K562 (cell line): ENCODE measurements at regions not wholly inside any gene's neighbourhood (a gene's known extent, or its start where the extent isn't known, plus 50 kb on each side); places are given as distances from the start of the nearest gene placed in this dataset.

Experiments
- ATAC-seq: fragments of 200-7000 bp; cut with Tn5 transposase; 3 replicates; pipeline ENCODE4 v1.9.1; 2020; ENCODE audit warnings: moderate library complexity
- BruUV-seq: library from RNA; stranded (reverse); fragments of 400-500 nt; replicated peaks from 2 replicates; lab custom pipeline; 2021; lab: Mats Ljungman, UMichigan
- CTCF ChIA-PET: fragments of 300-600 bp; formaldehyde crosslinking; extraction: SDS; loops from one replicate; lab custom pipeline; 2021; ENCODE audit warnings: low intra/inter-chr PET ratio; lab: Yijun Ruan, JAX
- POLR2A ChIA-PET: fragments of 300-600, 350-650 bp; sonication (Branson Sonifier 250); formaldehyde crosslinking; extraction: SDS; loops from one replicate; lab custom pipeline; 2021; ENCODE audit warnings: antibody characterized with exemption, inconsistent platforms; lab: Yijun Ruan, JAX
- DNase-seq, 4 experiments: peaks; one replicate each; pipeline versions ENCODE4 v3.0.0 to v3.0.0-alpha.2; 2011 to 2018; ENCODE audit warnings: low spot score in 3 of 4, mixed read lengths in 3 of 4; ENCODE audit errors: extremely low read depth in 1 of 4
- FAIRE-seq: peaks from 2 replicates; lab custom pipeline; 2011; peaks lifted over from hg19 to GRCh38; lab: Jason Lieb, UNC
- H2AFZ ChIP-seq: 2 replicates; pipeline ENCODE4 v1.6.0; 2011; ENCODE audit warnings: low read depth, low read length, control low read depth, inconsistent platforms
- H3K27ac ChIP-seq: fragments of 200-600 bp; 3 replicates; pipeline ENCODE4 v1.8.0; 2011; ENCODE audit warnings: low read depth, mild to moderate bottlenecking, control low read depth, inconsistent platforms, low read length, moderate library complexity, mixed read lengths; ENCODE audit errors: extremely low read depth
- H3K27me3 ChIP-seq, 2 experiments: fragments of 300-600 bp in 1 of 2; 2 replicates in 1 of 2; 3 replicates in 1 of 2; pipeline versions ENCODE4 v1.6.0 to v1.8.0; 2011; ENCODE audit warnings: inconsistent platforms in 2 of 2, low read length in 2 of 2, mild to moderate bottlenecking in 1 of 2, mixed read lengths in 1 of 2, moderate library complexity in 1 of 2; ENCODE audit not compliant: control insufficient read depth in 2 of 2, insufficient read depth in 2 of 2
- H3K36me3 ChIP-seq: fragments of 300-600 bp; 3 replicates; pipeline ENCODE4 v1.8.0; 2011; ENCODE audit warnings: mild to moderate bottlenecking, low read length, inconsistent platforms; ENCODE audit not compliant: control insufficient read depth, insufficient read depth
- H3K4me1 ChIP-seq, 2 experiments: fragments of 200-600 bp in 1 of 2; replicated peaks in 1 of 2; 2 replicates in 1 of 2; 3 replicates in 1 of 2; pipeline versions ENCODE4 v1.5.1 to v1.8.0; 2011; ENCODE audit warnings: inconsistent platforms in 2 of 2, low read length in 2 of 2, mild to moderate bottlenecking in 1 of 2, mixed read lengths in 1 of 2, moderate library complexity in 1 of 2; ENCODE audit not compliant: control insufficient read depth in 2 of 2, insufficient read depth in 2 of 2
- H3K4me2 ChIP-seq: 2 replicates; pipeline ENCODE4 v1.6.1; 2011; ENCODE audit warnings: low read length, control low read depth, inconsistent platforms, mixed read lengths; ENCODE audit not compliant: insufficient read depth
- H3K4me3 ChIP-seq: fragments of 200-600 bp; sonication (generic), shearing (Covaris generic); 2 replicates; pipeline ENCODE4 v1.5.1; 2016; ENCODE audit warnings: control low read depth, inconsistent platforms
- H3K79me2 ChIP-seq: fragments of 200-600 bp; 3 replicates; pipeline ENCODE4 v1.8.0; 2011; ENCODE audit warnings: low read length, inconsistent platforms; ENCODE audit not compliant: control insufficient read depth, insufficient read depth
- H3K9ac ChIP-seq, 2 experiments: 2 replicates each; pipeline versions ENCODE4 v1.6.0 to v1.6.1; 2011; ENCODE audit warnings: low read depth in 2 of 2, low read length in 2 of 2, control low read depth in 1 of 2, inconsistent platforms in 1 of 2, mild to moderate bottlenecking in 1 of 2, mixed read lengths in 1 of 2; ENCODE audit not compliant: insufficient read depth in 1 of 2
- H3K9me1 ChIP-seq: one replicate; pipeline ENCODE4 v1.6.0; 2011; ENCODE audit warnings: inconsistent platforms, mild to moderate bottlenecking, low read length, moderate library complexity; ENCODE audit not compliant: control insufficient read depth, insufficient read depth
- H3K9me3 ChIP-seq: replicated peaks from 2 replicates; pipeline ENCODE4 v1.5.1; 2011; ENCODE audit warnings: low read depth, low read length, inconsistent platforms; ENCODE audit not compliant: control insufficient read depth, insufficient read depth
- H4K20me1 ChIP-seq: replicated peaks from 2 replicates; pipeline ENCODE4 v1.6.1; 2011; ENCODE audit warnings: low read length, inconsistent platforms, mixed read lengths; ENCODE audit not compliant: control insufficient read depth, insufficient read depth
- BCL6 ChIP-seq: fragments of 250-450 bp; sonication (Bioruptor Pico); IDR thresholded peaks from 2 replicates; pipeline ENCODE4 v1.4.0; 2020
- FOXJ3 ChIP-seq: sonication (generic); formaldehyde crosslinking; IDR thresholded peaks from 2 replicates; pipeline ENCODE4 v1.4.0; 2020; ENCODE audit warnings: mild to moderate bottlenecking, missing genetic modification reagents
- FOXK1 ChIP-seq: sonication (generic); formaldehyde crosslinking; IDR thresholded peaks from 2 replicates; pipeline ENCODE4 v1.8.0; 2022; ENCODE audit warnings: missing genetic modification reagents, mild to moderate bottlenecking, borderline replicate concordance
- KLF10 ChIP-seq: fragments of 250-450 bp; sonication (Bioruptor Pico); IDR thresholded peaks from 2 replicates; pipeline ENCODE4 v1.6.1; 2021; ENCODE audit warnings: matching md5 sums
- NRF1 ChIP-seq, 2 experiments: fragments of 450-650 bp; IDR thresholded peaks in 1 of 2; conservative IDR thresholded peaks in 1 of 2; 2 replicates each; pipeline ENCODE4 v1.6.1; 2014; ENCODE audit warnings: mild to moderate bottlenecking in 2 of 2
- PTTG1 ChIP-seq: fragments of 450-650 bp; IDR thresholded peaks from 2 replicates; pipeline ENCODE4 v1.6.1; 2016; ENCODE audit warnings: low read depth, mild to moderate bottlenecking, missing genetic modification characterization, missing compliant biosample characterization
- SMARCA5 ChIP-seq: fragments of 450-650 bp; IDR thresholded peaks from 2 replicates; pipeline ENCODE4 v1.6.1; 2016
- SMARCE1 ChIP-seq: fragments of 450-650 bp; IDR thresholded peaks from 2 replicates; pipeline ENCODE4 v1.7.1; 2016; ENCODE audit warnings: mild to moderate bottlenecking
- SNIP1 ChIP-seq: fragments of 450-650 bp; IDR thresholded peaks from 2 replicates; pipeline ENCODE4 v1.7.1; 2017; ENCODE audit warnings: low read depth, mild to moderate bottlenecking
- SNRNP70 ChIP-seq: fragments of 200-400 bp; formaldehyde crosslinking; optimal IDR thresholded peaks from 2 replicates; pipeline ENCODE3; 2017; ENCODE audit warnings: low read depth, low read length
- SP2 ChIP-seq: IDR thresholded peaks from 2 replicates; pipeline ENCODE4 v1.6.1; 2011; ENCODE audit warnings: mild to moderate bottlenecking, low read depth, low read length, moderate library complexity; ENCODE audit not compliant: poor library complexity, severe bottlenecking; ENCODE audit errors: extremely low read depth
- ZBTB7A ChIP-seq: IDR thresholded peaks from 2 replicates; pipeline ENCODE4 v1.6.1; 2011; ENCODE audit warnings: low read depth, mild to moderate bottlenecking, low read length, moderate library complexity, borderline replicate concordance; ENCODE audit not compliant: control insufficient read depth
- ZNF134 ChIP-seq: fragments of 250-450 bp; sonication (Bioruptor Pico); conservative IDR thresholded peaks from 2 replicates; pipeline ENCODE4 v1.4.0; 2020
- ZNF408 ChIP-seq: fragments of 250-450 bp; sonication (Bioruptor Pico); IDR thresholded peaks from 2 replicates; pipeline ENCODE4 v1.4.0; 2020; ENCODE audit warnings: low read depth, mild to moderate bottlenecking, moderate library complexity
- WGBS: fragments of 100-300 bp; shearing (Covaris generic); methylation state at CpG from one replicate; pipeline ENCODE4 v1.1.6; 2016; ENCODE audit warnings: low coverage, mixed read lengths; ENCODE audit not compliant: insufficient coverage; ENCODE audit errors: missing lambda C conversion rate; 5-methylcytosine and 5-hydroxymethylcytosine counted together
- in situ Hi-C: fragments of 300-500 bp; cut with MboI; formaldehyde crosslinking; loops from 4 replicates; pipeline ENCODE4 v1.15.0; 2018; ENCODE audit warnings: inconsistent platforms, mixed read lengths
- intact Hi-C: fragments of 100-400 bp; cut with micrococcal nuclease; formaldehyde crosslinking; loops from 2 replicates; pipeline ENCODE4 v1.14.2; 2022
- TF ChIP-seq, protein P1 (sequence below): sonication (generic); formaldehyde crosslinking; IDR thresholded peaks from 2 replicates; pipeline ENCODE4 v1.8.1; 2023; ENCODE audit warnings: missing genetic modification reagents, mild to moderate bottlenecking, borderline replicate concordance
- TF ChIP-seq, protein P2 (sequence below): fragments of 450-650 bp; IDR thresholded peaks from 2 replicates; pipeline ENCODE4 v1.6.1; 2016; ENCODE audit warnings: borderline replicate concordance

DNA sequence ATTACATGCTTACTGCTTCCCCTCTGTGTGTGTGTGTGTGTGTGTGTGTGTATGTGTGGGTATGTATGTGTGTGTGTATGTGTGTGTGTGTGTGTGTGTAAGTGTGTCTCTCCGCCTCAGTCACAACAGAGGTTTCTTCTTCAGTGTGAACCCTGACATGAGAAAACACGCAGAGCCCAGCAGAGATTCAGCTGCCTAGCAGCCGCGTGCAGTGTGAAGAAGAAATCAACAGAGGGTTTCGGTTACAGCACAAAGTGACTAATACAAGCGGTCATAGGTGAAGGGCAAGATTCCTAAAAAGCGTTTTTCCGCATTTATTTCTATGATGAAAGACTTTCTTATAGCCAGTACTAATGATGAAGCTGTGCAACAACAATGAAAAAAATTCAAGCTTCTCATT, 55.3 kb upstream of the ZFP42 start:
- no peak overlapping the region for H3K4me2 ChIP-seq
- no peaks in the 10 kb centered on the region for H3K36me3 ChIP-seq
- ChIA-PET CTCF (no interaction called here), POLR2A (no interaction called here)
- H2AFZ ChIP-seq = no peak overlapping the region
- no peaks in the 10 kb centered on the region for H3K9me3 ChIP-seq
- no peak overlapping the region for H3K4me3 ChIP-seq
- no peaks in the 10 kb centered on the region for H3K79me2 ChIP-seq
- BruUV-seq = no TSS peak
- DNase-seq (no peak), ATAC-seq (no peak), FAIRE-seq (no peak)
- H3K27me3 ChIP-seq = no peaks in the 10 kb centered on the region; a peak in 1 of 5 replicates
- no peaks in the 10 kb centered on the region for H3K4me1 ChIP-seq
- intact Hi-C loops = no loop called here
- in situ Hi-C loops = no loop called here
- TF ChIP-seq ZNF408 (CRISPR knock-in tag) = no peak
- no peak for TF ChIP-seq ZNF134 (CRISPR knock-in tag)
- TF ChIP-seq, protein P1, sequence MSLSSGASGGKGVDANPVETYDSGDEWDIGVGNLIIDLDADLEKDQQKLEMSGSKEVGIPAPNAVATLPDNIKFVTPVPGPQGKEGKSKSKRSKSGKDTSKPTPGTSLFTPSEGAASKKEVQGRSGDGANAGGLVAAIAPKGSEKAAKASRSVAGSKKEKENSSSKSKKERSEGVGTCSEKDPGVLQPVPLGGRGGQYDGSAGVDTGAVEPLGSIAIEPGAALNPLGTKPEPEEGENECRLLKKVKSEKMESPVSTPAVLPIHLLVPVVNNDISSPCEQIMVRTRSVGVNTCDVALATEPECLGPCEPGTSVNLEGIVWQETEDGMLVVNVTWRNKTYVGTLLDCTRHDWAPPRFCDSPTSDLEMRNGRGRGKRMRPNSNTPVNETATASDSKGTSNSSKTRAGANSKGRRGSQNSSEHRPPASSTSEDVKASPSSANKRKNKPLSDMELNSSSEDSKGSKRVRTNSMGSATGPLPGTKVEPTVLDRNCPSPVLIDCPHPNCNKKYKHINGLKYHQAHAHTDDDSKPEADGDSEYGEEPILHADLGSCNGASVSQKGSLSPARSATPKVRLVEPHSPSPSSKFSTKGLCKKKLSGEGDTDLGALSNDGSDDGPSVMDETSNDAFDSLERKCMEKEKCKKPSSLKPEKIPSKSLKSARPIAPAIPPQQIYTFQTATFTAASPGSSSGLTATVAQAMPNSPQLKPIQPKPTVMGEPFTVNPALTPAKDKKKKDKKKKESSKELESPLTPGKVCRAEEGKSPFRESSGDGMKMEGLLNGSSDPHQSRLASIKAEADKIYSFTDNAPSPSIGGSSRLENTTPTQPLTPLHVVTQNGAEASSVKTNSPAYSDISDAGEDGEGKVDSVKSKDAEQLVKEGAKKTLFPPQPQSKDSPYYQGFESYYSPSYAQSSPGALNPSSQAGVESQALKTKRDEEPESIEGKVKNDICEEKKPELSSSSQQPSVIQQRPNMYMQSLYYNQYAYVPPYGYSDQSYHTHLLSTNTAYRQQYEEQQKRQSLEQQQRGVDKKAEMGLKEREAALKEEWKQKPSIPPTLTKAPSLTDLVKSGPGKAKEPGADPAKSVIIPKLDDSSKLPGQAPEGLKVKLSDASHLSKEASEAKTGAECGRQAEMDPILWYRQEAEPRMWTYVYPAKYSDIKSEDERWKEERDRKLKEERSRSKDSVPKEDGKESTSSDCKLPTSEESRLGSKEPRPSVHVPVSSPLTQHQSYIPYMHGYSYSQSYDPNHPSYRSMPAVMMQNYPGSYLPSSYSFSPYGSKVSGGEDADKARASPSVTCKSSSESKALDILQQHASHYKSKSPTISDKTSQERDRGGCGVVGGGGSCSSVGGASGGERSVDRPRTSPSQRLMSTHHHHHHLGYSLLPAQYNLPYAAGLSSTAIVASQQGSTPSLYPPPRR (CRISPR knock-in tag) = no peak
- TF ChIP-seq, protein P2, sequence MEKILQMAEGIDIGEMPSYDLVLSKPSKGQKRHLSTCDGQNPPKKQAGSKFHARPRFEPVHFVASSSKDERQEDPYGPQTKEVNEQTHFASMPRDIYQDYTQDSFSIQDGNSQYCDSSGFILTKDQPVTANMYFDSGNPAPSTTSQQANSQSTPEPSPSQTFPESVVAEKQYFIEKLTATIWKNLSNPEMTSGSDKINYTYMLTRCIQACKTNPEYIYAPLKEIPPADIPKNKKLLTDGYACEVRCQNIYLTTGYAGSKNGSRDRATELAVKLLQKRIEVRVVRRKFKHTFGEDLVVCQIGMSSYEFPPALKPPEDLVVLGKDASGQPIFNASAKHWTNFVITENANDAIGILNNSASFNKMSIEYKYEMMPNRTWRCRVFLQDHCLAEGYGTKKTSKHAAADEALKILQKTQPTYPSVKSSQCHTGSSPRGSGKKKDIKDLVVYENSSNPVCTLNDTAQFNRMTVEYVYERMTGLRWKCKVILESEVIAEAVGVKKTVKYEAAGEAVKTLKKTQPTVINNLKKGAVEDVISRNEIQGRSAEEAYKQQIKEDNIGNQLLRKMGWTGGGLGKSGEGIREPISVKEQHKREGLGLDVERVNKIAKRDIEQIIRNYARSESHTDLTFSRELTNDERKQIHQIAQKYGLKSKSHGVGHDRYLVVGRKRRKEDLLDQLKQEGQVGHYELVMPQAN = no peak
- no peak for TF ChIP-seq SNIP1
- no peak for TF ChIP-seq KLF10 (CRISPR knock-in tag)
- no peak for TF ChIP-seq ZBTB7A
- TF ChIP-seq SNRNP70 = no peak
- TF ChIP-seq NRF1 (conservative IDR thresholded peaks at IDR 0.05 in 1 of 2, IDR thresholded peaks at IDR 0.05 in 1 of 2) = no peak
- TF ChIP-seq FOXJ3 (CRISPR knock-in tag) = no peak
- TF ChIP-seq FOXK1 (CRISPR knock-in tag) = no peak
- no peak for TF ChIP-seq PTTG1
- TF ChIP-seq BCL6 (CRISPR knock-in tag) = no peak
- TF ChIP-seq SMARCA5 = no peak
- no peak for TF ChIP-seq SP2
- TF ChIP-seq SMARCE1 = no peak
- 4% methylated on average over 8 of the region's 8 CpGs for WGBS
- no peaks in the 10 kb centered on the region for H3K9me1 ChIP-seq
- no peak overlapping the region for H3K27ac ChIP-seq
- H4K20me1 ChIP-seq = no peaks in the 10 kb centered on the region
- H3K9ac ChIP-seq = no peak overlapping the region
